GM18508 (cell line): ENCODE measurements at regions not wholly inside any gene's neighbourhood (a gene's known extent, or its start where the extent isn't known, plus 50 kb on each side); places are given as distances from the start of the nearest gene placed in this dataset.
"Not testable (repeated sequence)": the region's sequence is repeated elsewhere in the genome, so short reads cannot be mapped to it uniquely, and the experiment has no call there.

Experiments
- ATAC-seq: cut with Tn5 transposase; IDR thresholded peaks from one replicate; pipeline ENCODE4 v1.9.1; 2021; ENCODE audit warnings: moderate number of reproducible peaks; ENCODE audit not compliant: insufficient read depth, unreplicated experiment

DNA sequence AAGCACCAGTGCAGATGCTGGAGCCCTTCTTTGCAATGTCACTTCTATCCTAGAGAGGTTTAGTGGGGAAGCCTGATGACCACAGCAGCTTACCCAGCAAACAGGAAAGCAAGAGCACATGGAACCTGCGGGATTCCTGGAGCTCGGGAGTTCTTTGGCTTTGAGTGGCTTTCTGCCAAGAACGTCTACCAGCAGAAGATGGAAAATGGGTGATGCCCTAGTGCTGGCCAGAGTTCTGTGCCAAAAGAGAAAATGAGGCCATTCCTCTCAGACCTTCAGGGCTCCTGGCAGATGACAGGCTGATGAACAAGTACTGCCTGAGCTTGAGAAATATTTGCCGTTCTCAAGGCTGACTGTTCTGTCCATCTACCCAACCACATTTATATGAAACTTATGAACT is 332.1 kb upstream of the CCL2 start:
- no peak for ATAC-seq

DNA sequence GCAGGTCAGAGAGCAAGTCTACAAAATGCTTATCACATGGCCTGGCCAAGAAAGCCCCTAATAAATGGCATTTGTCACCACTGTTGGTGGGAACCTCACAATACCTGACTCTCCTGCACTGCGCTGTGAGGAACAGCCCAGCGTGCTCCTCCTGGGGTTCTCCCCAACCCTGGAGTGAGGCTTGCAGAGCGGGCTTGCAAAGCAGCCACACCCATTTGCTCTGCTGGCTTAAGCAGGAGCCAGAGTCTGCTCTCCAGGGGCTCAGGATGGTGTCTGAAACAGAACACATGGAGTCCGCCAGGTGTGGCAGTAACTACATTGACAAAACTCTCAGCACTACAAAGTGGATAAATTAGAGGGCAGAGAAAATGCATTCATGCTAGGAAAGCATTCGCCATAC is 331.0 kb upstream of the CCL2 start:
- ATAC-seq = no peak

DNA sequence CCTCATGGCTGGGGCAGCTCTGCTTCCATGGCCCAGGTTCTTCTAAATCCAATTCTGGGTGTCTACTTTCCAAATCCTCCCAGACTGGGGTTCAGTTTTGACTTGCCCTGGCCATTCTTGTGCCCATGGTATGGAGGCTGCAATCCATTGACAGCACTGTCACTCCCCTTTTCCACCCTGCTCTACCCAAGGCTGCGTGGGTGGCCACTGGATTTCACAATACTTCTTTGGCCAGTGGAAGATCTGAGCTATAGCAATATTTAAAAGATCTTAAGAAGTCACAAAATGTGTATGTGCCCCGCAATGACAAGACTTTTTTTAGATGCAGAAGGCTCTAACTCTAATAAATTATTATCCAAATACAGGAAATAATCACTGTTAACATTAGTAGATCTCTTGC is 329.4 kb upstream of the CCL2 start:
- no peak for ATAC-seq

DNA sequence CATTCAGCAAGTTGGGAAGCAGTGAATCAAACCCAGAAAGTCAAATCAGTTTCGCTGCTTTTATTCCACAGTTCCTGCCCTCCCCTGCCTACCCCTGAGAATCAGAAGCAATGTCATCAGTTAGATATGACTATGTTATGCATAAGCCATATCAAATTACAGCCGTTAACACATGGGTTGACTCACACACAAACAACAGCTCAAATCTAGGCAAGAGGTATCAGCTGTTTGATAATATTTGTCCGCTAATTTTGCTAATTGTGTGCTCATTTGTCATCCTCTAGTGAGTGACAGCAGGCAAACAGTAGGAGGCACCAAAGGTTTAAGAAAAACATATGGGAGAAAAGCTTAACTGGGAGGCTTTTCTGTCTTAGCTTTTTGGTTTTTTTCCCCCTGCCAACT is 327.4 kb upstream of the CCL2 start:
- no peak for ATAC-seq

DNA sequence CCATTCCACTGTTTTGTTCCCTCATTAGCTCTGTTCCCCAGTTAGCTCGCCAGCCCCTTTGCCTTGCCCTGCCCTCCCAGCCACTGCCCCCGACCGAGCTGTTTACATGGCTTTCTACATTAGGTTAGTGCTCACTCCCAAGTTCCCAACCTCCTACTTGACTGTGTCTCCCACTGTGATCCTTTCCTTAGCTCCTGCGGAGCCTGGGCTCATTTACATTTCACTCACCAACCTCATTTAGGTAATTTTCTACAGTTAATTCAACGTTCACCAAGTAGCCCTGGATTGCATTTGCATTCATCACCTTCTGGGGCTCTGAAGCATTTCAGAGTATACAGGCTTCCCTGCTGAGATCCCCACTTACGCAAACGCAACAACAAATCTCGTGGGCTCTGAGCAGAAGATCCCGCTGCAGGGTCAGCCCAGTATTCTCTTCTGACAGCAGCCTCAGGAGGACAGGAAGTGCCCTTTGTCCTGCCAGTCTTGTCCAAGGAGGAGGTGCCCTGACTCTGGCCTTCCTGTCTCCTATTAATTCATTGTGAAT is 325.8 kb upstream of the CCL2 start:
- ATAC-seq = no peak

DNA sequence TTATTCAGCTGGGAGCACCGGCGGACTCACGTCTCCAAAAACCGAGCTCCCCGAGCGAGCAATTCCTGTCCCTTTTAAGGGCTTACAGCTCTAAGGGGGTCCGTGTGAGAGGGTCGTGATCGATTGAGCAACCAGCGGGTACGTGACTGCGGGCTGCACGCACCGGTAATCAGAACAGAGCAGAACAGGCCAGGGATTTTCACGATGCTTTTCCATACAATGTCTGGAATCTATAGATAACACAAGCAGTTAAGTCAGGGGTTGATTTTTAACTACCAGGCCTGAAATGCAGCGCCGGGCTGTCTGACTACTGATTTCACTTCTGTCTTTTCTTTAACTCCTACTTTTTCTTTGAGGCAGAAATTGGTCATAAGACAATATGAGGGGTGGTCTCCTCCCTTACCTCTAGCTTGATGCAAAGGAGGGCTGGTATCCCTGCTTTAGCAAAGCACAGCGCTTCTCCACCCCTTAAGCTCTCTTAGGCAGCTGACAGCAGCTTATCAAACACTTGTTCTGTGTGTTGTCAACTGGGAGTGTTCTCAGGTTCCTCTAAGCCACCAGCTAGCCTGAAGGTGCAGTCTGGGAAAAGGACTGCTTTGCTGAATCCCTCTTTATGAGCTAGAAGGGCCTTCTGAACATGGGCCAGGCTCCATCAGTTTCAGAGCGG is 323.8 kb upstream of the CCL2 start:
- not testable (repeated sequence) for ATAC-seq

DNA sequence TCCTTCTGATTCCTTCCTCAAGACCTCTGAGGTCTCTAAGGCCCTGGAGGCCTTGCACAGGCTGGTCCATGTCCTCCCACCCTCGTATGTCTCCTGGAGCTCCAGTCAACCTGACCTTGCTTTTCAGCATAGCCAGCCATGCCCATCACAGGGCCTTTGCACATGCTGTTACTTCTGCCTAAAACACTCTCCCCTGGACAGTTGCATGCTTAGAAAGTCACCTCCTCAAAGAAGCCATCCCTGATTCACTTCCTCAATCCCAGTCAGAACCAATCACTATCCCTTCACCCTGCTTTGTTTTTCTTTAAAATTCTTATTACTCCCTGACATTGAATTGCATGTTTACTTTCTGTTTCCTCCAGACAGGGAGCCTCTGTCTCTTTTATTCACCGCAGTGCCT is 322.1 kb upstream of the CCL2 start:
- no peak for ATAC-seq

DNA sequence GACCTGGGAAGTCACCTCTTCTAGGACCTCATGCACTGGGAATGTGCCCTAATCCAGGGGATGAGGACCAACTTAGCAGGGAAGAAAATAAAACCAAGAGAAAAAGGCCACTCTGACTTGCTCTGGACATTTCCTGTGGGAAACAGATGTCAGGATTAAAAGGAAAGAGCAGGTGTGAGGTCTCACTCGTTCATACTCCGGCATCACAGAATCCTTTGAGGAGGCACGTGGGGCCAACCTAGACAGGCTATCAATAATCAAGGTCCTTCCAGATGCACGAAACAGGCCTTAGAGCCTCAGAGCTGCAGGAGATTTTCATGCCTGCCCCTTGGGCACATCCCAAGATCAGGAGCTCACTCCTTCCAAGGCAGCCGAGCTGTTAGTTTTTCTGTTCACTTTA is 321.5 kb upstream of the CCL2 start:
- ATAC-seq = no peak

DNA sequence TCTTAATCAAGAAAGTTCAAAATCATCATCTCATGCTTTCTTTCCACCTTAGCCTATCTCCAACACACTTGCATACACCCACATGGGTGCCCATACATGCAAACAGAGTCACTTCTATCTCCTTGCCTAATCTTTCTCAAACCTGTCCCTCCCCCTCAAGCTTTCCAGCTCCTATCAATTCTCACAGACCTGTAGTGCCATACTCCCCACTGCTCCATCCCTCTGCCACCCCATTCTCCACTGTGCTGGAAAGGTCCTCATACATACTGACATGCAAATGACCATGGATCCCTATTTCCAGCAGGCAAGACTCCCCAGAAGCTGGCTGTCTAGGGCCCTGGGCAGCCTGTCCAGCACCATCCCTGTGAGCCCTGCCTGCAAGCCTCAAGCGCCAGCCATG is 320.4 kb upstream of the CCL2 start:
- no peak for ATAC-seq

DNA sequence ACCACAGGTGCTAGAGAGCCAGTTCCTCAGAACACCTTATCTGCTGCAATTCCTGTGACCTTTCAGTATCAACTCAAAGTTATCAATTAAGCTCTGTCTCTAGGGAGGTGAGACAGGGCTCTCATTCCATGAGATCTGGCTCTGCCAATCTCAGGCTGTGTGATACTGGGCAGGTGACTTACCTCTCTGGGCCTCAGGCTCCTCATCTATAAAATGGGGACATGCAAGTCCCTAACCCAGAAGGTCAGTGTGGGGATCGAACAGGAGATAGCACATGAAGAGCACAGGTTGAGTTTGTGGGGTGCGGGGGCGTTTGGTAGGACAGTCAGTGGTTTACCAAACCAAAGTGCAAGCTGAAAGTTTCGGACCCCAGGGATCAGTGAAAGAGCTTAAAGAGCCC is 319.3 kb upstream of the CCL2 start:
- no peak for ATAC-seq

DNA sequence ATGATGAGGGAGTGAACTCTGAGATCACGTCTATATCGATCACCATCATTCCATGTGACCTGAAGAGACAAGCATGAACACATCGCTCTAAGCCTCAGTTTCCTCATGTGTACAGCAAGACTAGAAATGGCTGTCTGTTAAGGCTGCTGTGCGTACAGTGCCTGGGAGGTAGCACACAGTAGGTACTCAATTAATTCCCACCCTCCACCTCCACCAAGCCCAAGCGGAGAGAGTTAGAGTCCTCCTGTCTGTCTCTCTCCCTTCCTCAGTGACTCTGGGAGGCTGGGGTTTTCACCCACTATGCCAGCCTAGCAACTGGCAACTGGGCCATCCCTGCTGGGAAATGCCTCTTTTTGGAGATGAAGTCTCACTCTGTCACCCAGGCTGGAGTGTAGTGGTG is 318.3 kb upstream of the CCL2 start:
- ATAC-seq = no peak

DNA sequence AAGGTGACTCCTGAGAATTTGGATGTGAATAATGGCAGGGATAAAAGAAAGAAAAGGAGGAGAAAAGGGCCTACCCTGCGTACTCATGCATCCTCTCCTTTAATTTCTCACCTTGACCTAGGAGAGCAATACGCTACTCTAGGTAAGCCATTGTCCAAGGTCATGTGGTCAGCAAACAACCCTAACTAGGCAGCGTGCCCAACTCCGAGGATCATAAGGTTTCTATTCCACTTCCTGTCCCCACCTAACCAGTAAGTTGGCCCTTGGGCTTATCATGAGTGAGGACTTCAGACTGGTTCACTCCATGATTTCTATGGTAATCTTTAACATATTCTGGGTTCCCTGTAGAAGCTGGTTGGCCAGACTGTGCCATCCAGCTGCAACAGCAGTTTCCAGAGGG is 315.1 kb upstream of the CCL2 start:
- no peak for ATAC-seq

DNA sequence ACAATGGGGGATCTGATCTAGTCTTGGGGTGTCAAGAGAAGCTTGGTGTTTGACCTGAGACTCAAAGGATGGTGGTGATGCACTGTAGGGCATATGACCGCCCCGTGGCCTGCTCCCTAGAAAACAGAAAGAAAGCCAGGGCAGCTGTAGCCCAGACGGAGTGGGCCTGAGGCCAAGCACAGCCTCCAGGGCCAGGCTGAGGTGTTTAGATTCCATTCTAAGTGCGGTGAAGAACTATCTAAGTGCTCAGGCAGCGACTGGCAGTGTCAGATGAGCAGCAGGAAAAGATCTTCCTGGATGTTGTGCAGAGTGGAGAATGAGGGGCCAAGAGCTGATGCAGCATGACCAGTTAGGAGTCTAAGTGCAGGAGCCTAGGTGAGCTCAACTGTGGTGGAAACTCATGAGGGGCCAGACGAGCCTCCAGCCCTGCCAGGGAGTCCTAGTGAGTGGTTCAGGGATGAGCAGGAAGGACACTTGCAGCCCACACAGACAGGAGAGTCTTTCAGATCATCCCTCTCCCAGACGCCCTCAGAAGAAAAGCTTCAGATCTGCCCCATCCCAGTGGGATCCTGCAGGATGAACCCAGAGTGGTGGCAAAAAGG is 314.2 kb upstream of the CCL2 start:
- ATAC-seq = no peak

DNA sequence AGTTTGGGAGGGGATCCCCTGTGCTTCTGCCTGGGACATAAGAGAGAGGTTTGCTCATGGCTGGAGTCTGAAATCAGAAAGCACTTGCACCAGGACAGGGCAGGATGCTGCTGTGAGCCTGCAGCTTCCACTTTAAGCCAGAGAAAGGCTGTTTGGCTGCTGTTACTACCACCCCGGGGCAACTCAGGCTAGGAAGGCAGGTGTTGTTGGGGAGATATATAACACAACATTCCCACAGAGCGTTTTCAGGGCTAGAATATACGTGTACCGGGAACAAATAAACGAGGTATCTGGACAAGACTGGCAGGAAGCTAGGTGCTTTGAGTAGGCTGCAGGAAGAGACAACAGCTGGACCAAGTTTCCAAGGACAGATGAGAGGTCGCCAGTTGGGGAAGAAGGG is 313.3 kb upstream of the CCL2 start:
- ATAC-seq = no peak

DNA sequence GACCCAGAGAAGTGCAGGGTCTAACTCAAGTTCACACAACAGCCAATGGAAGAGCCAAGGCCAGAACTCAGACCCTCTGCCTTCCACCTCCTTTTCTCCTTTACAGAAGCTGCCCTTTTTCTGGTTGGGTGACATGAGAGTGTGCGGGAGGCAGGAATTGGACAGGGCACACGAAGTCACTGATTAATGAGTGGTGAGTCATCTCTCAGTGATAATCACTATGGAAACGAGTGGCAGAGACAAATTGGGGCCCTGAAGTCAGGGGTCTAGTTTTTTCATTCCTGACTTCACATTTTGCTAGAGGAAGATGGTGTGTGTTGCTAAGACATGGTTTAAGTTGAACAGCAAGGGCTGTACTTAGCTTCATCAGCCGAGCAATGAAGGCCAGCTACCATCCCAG is 312.7 kb upstream of the CCL2 start:
- ATAC-seq = no peak

DNA sequence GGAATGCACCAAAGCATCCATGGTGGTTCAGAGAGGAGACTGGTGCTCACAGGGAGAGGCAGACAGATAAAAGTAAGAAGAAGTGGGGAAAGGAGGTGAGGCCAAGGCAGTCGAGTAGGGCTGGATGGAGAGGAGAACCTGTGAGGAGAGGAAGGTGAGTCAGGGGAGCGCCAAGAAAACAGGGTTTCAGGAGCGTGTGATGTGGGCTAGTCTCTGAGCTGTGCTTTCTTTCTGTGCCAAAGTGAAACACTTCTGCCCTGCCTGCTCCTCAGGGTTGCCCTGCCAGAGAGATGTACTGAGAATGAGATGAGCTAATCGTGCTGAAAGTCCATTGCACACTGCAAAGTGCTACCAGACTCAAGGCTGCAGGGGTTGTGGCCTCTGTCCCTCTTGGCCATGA is 310.7 kb upstream of the CCL2 start:
- ATAC-seq = no peak

DNA sequence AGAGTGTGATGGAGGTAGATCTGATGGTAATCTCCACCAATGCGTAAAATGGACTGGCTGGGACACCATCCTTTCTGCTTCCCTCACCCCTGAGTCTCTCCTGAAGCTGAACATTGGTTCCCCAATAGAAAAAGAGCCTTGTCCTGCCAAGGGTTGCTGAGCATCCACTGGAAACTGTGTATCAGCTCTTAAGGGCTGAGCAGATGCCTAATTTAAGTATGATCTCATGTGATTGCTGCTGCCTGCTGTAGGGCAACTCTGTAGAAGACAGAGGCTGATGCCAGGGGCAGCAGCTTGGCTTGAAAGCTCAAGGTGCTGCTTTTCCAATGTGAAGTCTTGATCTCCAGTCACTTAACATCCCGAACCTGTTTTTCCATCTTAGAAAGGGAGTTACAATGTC is 310.3 kb upstream of the CCL2 start:
- no peak for ATAC-seq

DNA sequence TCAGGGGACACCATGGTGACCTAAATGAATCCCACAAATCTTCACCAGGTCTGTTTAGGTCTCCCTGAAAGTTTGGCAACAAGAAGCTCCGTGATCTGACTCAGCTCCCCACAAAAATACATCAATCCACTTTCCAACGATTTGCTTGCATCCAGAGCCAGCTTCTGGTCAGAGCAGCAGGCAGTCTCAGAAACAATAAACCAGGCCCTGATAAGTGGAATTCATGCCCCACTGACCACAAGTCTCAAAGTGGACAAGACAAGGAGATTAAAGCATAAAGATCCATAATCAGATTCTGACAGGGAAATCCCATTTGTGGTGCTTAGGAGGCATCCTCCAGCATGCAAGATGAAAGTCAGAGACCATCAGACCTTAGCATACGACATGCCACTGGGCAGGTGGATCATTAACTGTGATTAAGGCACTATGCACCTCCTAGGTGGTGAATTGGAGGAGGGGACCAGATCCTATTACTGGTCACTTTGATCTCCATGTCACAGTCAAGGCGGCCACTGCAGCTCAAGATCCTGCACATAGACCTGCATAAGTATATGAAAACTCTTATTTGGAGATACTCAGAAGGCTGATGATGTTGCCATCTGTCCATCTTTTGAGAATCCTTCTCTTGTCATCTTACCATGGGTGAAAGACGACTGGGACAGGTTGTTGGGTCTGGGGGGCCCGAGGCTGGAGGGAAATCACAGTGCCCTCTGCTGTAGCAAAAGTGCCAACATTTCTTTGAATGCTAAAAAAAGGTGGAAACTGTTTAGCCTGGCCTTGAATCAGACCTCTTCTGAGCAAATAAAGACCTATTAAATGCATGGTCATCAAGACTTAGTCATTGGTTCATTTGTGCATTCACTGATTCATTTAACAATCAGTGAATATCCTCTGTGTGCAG is 309.2 kb upstream of the CCL2 start:
- no peak for ATAC-seq

DNA sequence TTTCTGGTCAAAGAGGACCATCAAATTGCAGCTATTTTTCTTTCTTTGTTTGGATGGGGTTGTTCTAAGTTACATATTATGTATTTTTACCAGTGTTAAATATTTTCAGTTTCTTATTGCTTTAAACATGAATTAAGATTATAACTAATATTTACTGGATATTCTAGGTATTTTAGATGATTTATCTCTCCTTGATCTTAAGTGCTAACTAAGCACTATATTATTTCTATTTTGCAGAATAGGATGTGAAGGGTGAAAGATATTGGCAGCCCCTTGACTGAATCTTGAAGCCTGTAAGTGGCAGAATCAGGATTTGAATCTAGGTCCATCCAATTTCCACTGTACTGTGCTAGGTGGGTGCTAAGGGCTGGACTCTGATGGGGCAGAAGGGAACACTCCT is 307.3 kb upstream of the CCL2 start:
- no peak for ATAC-seq

DNA sequence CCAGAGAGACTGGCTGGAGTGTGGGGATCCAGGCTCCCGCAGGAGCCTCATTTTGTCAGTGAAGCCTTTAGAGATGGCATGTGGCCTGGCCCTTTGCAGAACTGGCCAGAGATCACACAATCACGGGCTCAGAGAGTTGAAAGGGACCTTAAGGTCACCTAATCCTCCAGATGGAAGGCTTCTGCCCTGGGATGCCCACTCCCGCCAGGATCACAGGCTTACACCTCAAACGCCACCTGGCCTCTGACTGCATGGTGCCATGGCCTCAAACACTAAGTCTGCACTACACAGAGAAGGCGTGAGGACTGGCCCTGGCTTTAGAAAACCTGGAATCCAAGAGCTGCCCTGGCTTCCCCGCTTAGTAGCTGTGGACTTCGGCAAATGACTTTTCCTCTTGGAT is 306.8 kb upstream of the CCL2 start:
- no peak for ATAC-seq

DNA sequence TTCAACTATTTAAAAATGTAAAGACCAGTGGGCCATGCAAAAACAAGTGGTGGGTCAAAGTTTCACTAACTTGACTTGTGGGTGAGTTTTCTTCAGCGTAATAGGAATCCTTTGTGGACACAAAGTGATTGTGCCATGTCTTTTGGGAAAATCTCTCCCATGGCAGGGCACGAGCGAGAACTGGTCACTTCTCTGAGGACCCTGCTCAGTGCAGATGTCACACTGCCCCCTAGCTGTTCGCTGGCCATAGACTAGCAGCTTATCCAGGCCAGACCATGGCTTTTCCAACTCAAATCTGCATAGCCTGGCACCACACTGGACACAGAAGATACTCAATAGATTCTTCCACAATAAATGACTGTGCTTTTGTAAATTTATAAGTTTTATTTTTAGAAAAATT is 306.0 kb upstream of the CCL2 start:
- no peak for ATAC-seq
